OCI-LY1 (cell line): ENCODE measurements at regions not wholly inside any gene's neighbourhood (a gene's known extent, or its start where the extent isn't known, plus 50 kb on each side); places are given as distances from the start of the nearest gene placed in this dataset.

Source experiments
- CTCF ChIP-seq: fragments of 200-600 bp; sonication (generic), shearing (Covaris generic); IDR thresholded peaks from 2 replicates; pipeline ENCODE4 v1.5.1; 2017; ENCODE audit warnings: mild to moderate bottlenecking, antibody characterized with exemption, low read length, moderate library complexity, mixed read lengths
- EZH2 ChIP-seq: fragments of 200-600 bp; sonication (generic), shearing (Covaris generic); IDR thresholded peaks from 2 replicates; pipeline ENCODE4 v1.8.0; 2017; ENCODE audit warnings: borderline replicate concordance, mixed run types, mild to moderate bottlenecking, antibody characterized with exemption, low read length, moderate library complexity, mixed read lengths

GRCh38 chr12:114136631-114137030 lies 170.5 kb upstream of the RBM19 start:
- TF ChIP-seq CTCF (no peak), EZH2 (no peak)
